D341Med (cell line): ENCODE measurements at regions not wholly inside any gene's neighbourhood (a gene's known extent, or its start where the extent isn't known, plus 50 kb on each side); places are given as distances from the start of the nearest gene placed in this dataset.
"Not testable (repeated sequence)": the region's sequence is repeated elsewhere in the genome, so short reads cannot be mapped to it uniquely, and the experiment has no call there.

ENCODE experiments used
- DNase-seq: peaks from one replicate; pipeline ENCODE4 v3.0.0; 2012; ENCODE audit warnings: low spot score

DNA sequence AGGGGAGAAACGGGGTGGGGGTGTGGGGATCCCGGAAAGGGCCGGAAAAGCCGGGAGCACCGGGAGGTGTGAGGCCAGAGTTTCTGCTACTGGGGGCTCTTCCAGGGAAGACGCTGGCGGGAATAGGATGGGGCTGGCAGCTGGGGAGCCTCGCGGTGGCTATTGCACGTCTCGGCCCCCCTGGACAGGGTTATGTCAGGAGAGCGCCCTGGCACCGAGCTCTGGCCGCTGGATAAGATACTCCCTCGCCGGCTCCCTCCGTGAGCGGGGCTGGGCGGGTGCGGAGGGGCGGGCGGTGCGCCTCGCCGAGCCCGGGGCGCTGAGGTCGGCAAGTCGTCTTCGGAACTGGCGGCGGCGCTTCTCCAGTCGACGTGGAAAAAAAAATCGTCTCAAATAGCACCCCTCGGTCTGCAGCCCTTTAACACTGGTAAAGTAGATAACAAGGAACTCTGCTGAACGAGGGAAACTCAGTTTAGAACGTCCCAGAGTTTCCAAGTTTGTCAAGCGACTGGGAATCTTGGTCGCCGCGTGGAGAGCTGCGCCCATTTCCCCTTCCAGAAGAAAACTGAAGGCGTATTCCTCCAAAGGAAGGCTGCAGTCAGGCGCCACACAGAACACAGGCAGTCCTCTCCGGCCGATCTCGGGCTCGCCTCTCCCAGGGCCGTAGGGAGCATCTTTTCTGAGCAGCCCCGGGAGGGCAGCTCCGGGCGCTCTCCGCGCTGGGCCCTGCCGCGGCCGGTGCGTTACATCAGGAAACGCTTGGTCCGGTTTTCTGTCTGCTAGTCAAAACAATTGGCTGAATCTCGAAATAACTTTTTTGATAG, 115.1 kb downstream of the KCNRG start:
- no peak for DNase-seq

DNA sequence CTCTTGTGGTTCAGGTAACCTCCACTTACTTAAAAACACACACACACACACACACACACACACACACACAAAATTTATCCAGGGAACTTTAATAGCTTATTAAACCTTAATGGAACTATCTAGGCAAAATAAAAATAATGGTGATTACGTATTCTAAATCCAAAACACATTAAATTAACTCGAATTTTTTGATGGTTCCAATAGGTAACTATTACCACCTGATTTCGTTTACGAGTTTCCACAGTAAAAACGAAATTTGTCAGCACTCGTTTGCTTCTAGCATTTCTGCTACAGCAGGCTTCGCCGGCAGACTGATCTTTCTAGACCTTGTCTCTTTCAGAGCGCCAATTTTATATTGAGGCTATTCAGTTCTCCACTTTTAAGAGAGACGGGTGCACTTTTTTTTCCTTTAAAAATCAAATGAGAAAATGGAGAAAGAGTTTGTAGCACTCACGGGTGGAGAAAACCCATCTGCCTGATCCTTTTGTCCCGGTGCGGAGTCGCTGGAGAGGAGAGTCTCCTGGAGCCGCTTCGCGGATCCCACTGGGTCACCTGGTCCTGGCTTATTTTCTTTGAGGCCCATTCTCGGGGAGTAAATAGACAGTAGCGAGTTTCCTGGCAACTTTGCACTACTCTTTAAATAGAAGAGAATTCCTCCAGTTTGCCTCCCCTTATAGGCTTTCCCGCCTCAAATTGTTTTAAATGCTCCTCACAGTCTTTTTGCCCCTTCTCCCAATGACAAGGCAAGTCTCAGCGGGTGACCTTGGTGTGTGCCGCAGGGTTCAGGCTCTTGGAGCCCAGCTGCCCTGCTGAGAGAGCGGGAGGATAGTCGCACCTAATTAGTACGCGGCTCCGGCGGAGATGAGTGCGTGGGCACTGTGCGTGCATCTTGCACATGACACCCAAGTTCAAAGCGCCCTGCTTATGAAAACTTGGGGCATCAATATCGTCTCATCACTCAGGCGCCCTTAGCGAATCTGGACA, 117.0 kb downstream of the KCNRG start:
- no peak for DNase-seq

DNA sequence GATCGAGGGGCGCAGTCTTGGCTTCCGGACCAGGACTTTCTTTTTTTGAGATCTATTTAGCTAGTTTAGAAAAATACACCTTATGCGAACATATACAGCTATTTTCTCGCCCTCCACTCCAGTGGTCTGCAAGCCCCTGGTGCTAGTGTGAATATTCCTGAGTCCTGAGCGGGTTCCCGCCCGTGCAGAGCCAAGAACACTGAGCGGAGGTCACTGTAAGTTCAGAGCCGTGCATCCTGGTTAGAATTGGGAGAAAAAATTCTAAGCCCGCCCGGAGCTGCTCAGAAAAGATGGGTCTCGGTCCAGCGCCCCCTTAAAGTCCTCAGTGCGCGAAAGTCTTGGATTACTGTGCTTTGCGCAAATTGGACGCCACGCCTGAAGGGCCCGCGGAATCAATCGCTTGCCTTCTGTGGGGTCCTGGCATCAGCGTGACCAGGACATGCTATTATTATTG, 117.7 kb downstream of the KCNRG start:
- DNase-seq, result no peak

DNA sequence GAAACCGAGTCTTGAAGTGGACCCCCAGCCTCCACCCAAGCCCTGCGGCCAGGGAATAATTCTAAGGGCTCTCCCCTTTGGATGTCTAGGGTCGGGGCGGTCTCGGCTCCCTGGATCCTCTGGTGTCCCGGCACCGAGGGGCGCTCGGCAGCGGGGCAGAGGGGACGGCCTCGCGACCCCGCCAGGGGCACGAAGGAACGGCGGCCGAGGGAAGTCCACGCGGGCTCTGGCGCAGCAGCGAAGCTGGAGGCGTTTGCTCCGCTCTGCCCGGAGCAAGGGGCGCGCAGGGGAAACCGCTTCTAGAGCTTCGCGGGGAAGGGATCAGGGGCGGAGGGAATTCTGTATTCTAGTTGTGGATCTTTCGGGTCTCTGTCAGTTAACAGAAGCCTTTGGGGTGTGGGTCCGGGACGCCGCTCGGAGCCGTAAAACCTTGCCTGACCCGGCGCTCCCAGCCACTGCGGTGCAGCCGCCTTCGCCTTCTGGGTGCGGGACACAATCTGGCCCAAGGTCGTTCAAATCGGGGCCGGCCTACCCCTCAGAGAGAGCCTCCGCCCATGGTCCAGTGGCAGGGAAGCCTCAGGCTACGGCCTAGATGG, 118.2 kb downstream of the KCNRG start:
- no peak for DNase-seq

DNA sequence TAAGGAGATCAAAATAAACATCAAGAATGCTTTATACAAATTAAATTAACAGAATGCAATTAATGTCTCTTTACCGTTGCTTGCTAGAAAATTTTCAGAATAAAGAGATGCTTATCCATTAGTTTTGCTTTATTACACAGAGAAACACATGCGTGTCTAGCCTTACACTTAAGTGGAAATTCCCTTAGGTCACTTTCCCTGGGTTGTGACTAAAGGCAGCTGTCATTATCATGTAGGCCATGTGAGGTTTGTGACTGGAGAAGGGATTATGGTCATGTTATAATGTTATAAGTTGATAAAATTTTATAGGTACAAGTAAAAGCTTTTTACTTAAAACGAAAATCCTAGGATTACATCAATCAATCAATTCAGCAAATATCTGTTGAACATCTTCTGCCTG, 121.0 kb downstream of the KCNRG start:
- no peak for DNase-seq

DNA sequence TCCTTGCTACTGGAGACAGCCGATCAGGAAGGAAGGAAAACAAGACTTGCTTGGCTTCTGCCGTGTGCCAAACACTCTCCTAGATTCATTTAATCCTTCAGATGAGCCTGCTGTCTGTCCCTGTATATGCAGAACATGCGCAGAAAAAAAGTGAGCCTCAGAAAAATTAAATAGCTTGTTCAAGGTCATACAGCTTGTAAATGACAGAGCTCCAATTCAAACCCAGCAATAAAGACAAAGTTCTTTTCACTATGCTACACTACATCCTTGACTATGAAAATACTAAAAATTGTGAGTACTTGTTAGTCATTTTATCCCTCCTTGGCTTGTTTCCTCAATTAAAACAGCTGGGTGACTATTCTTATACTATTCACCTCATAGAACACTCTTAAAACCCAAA, 121.4 kb downstream of the KCNRG start:
- no peak for DNase-seq

DNA sequence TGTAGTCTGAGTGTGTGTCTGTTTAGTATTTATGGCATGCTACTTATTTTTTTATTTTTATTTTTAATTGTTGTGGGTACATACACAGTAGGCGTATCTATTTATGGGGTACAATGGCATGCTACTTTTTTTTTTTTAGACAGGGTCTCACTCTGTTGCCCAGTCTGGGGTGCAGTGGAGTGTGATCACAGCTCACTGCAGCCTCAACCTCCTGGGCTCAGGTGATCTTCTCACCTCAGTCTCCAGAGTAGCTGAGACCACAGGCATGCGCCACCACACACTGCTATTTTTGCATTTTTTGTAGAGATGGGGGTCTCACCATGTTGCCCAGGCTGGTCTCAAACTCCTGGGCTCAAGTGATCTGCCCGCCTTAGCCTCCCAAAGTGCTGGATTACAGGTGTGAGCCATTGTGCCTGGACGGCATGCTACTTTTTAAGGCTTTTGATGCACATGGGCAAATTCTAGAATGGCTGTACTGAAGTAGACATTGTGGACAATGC, 124.2 kb downstream of the KCNRG start:
- DNase-seq, result not testable (repeated sequence)

DNA sequence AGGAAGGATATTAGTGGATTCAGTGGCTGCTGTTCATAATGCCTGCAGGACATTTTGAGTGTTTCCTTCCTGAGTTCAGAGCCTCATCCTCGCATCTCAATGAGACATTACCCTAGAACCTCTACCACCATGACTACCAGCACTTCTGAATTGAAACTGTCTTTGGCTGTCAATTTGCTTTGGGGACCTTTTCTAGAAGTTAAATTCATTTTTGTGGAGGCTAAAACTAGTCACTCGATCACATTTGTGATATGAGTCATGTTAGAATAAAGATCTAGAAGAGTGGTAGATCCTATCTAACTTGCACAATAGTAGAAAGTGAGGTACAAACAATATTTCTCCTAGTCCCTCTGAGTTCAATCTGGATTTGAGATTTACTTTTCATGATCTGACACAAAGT, 124.9 kb downstream of the KCNRG start:
- DNase-seq, result no peak

DNA sequence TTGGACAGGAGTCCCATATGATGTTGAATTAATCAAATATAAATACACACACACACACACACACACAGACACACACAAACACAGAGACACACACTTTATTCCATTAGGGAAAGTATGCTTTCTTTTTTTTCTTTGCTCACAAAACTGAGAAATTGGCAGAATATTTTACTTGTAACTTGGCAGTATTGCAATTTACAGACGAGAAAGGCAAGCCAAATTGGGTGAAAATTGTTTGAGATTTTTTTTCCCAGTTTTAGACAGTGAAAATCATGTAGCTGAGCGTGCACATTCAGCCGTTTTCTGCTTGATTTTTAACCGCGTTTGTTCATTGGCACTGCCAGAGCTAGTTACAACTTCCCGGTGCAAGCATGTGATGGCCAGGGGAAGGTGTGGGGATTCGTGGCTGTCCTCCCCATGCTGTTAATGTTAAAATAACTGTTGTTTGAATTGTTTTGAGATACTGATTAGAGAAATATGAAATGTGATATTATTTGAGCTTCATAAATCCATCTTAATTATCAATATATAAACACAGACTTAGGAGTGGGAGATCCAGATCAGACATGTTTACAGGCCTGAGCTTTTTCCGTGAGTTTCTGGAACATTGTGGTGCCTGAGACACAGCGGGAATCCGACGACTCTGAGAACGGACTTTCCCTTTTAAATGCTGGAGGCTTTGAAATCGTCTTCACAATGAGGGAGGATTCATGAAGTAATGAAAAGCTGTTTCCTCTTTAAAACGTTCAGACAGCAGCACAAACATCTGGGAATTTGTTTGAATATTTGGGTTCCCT, 125.5 kb downstream of the KCNRG start:
- no peak for DNase-seq

DNA sequence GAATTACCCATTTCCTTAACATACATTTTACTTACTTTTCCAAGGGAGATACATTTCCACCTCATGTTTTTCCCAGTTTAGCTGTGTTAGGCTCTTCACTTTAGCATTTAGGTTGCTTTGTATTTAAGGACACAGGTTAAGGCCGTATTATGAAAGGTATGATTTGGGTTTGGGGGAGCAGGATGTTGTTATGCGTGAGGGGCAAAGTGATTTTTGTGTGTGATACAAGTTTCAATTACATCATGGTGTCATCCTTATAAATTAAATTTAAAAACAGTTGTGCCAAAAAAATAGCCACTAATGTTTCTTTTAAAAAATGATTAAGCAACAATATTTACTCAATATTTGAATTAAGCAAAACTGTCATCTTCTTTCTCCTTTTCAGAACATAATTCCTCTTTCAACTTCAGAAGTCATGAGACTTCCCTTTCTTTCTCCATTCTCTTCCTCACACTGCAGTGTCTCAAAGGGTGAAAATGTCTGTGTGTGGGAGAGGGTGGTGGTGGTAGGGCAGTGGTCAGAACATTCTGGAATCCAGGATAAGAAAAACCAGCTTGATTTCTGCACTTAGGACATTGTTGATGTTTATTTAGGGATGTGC, 126.2 kb downstream of the KCNRG start:
- DNase-seq, result no peak

DNA sequence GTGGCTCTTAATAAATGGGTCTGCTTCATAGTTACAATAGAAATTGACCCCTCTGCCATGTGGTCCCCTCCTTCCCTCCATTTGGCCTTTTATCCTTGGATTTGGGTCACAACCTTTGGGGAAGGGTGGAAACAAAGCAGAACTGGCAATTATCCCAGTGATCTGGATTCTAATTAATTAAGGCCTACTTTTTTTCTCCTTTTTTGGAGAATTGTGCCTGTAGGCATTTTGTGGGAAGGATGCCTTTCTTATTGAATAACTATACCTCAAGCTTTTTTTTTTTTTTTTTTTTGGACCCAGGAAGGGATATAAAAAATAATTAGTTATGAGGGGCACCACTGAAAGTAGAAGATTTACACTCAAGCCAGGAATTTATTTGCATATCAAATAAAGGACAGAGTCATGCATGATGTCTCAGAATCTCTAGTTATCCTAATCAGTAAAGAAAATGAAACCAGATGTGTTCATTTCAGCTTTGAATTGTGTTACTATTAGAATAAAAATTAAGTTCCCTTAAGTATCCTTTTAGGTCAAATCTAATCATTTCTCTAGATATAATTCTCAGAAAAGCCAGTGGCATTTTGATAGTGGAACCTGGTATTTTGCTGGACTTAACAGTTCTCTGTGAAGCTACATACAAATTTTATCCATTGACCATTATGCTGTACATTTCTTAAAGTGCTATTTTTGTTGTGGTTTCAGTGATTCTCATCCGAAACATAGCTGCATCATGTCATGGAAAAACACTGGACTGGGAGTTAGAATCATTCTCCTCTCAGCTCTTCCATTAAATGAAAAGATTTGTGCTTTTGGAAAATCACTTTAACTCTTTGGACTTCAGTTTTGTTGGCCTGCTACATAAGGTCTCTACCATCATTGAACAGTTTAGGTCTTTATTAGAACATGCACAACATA, 129.3 kb downstream of the KCNRG start:
- no peak for DNase-seq

DNA sequence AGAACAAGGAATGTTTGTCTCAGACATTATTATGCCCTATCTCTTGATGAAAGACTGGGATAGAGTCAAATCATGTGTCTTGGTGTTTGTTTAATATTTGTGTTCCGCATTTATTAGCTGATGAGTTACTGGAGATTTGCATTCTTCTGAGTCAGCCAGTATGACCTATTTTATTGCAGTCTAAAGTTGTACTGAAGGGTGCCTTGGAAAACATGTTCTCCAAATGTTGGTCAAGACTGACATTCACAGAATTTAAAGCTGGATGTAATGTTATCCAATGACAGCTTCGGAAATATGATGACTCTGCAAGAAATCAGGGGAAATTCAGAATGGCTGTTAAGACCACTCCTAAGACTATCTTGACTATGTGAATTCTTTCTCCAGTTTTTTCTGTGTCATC, 134.0 kb downstream of the KCNRG start:
- DNase-seq, result no peak

DNA sequence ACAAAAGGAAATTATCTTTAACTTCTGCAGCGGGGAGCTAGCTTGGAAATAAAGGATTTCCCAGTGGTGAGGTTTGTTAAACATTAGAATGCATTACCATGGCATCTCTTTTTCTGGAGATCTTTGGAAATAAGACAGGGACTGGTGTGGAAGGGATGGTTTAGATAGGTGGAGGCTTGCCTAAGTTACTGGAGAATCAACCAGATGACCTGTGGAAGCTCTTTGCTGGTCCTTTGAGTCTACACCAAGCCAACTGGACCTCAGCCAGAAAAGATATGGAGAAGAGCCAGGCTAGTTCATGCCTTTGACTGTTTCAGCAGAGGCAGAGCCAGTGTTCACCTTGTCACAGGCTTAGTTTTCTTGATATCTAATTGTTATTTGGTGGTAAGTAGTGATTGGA, 134.7 kb downstream of the KCNRG start:
- no peak for DNase-seq

DNA sequence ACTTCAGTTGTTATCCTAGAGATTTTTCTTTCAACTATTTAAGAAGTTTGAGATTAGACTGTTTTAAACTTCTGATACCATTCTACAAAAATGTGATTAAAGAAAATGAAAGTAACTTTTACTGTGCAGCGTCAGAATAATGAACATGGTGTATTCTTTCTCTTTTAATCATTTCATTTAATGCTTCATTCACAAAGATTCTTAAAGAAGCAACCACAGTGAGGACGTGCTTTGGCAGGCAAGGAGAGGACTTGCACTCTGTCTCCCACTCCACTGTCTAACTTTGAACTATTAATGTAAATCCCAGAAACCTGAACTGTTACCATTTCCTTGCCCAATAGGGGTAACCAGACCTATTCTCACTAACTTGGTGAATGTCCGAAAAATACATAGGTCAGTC, 137.0 kb downstream of the KCNRG start:
- no peak for DNase-seq

DNA sequence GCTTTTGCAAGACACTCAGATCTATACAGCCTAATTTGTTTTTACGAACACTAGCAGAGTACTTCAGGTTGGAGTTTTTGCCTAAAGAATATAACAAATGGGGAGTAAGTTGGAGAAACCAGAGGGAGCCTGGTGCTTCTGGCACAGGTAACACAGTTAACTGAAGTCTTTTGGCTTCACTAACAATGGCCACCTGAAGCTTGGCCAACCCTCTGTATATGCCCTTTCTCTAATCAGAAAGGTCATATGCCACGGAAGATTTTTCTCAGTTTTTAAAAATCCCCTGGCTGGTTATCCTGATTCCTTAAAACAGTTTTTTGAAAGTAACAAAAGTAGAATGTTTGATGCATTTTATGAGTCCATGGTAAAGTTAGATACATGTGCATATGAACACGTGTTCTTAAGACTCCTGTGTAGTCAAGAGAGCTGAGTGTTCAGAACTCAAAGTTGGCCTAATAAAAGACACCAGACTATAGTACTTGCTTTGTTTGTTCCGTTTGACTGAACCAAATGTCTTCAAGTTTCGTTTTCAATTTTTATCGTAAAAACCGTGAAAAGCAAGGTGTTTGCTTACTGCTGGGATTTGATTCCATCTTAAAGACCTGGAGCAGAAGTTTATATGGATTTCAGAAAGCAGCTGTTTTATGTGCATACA, 137.5 kb downstream of the KCNRG start:
- no peak for DNase-seq

DNA sequence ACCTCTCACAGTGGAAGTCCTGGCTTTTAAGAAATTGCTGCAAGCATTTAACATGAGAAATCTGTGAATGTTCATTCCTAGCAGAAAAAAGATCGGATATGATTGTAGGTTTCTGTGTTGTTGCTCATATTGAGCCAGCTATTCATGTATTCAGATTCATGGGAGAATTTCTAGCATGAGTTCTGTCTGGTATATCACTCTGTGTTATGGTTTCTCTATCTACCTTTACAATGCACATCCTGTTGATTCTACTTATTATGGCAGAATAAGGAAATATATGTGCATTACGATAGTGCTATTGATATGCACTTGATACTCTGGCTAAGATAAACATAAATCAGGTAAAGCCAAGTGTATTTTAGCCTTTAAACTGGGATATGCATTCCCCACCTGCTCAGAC, 138.2 kb downstream of the KCNRG start:
- no peak for DNase-seq

DNA sequence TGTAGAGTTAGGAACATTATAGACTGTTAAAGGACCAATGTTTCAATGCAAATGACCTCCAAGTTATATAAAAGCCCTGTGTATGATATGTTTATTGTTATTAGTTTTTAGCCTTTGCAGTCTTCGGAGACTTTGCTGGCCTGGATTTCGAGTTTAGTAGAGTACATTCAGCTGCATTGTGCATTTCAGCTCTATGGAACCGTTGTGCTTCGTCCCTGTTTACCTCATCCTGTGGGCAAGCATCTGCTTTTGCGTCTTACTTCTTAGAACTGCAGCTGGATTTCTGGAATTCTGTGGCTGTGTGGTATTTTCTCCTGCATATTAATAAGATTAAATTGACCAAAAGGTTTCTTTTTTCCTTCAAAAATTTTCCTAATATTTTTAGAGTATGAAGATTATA, 138.6 kb downstream of the KCNRG start:
- DNase-seq, result no peak

DNA sequence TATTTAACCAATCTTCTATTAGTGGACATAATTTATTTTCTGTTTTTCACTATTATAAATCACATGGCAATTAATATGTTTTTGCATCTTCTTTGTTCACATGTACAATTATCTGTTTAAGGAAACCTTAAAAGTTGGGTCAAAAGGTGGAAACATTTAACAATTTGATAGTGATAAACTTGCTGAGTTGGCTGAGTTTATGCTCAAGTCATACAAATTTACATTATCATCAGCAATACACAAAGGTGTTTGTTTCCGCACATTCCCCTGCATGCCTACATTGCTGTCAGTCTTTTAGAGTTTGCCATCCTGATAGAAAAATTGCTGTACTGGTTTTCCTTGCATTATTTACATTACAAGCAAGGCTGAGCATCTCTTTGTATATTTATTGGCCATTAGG, 139.5 kb downstream of the KCNRG start:
- no peak for DNase-seq

DNA sequence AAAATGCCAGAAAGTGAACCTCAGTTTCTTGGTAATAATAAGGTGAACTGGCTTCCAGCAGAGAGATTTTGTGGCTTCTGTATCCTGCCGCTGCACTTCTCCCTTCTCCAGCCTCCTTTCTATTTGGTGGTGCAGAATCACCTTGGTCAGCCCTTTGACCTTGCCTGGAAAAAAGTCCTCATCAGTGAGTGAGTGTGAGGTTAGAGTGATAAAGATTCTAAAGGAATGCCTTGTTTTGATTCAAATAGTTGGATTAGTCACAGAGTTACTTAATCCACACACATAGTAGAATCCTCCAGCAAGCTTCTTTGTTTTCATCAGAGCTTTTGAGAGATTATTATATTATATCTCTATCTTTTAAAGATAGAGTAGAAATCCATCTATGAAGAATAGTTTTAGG, 140.9 kb downstream of the KCNRG start:
- no peak for DNase-seq
